ENCODE measurements at regions not wholly inside any gene's neighbourhood (a gene's known extent, or its start where the extent isn't known, plus 50 kb on each side); places are given as distances from the start of the nearest gene placed in this dataset.

GRCh38 chr3:166360720-166361119, 523.5 kb upstream of the BCHE start:
- intact Hi-C loops (cut with micrococcal nuclease), result no loop called here
- TF ChIP-seq CTCF (IDR thresholded peaks at IDR 0.05; ENCODE audit: borderline replicate concordance), result no peak
- no peaks in the 10 kb centered on the region for H3K9me3 ChIP-seq (replicated peaks)
- H3K27me3 ChIP-seq (ENCODE audit: low read depth), result no peaks in the 10 kb centered on the region
- H3K36me3 ChIP-seq, result no peaks in the 10 kb centered on the region
- H3K4me1 ChIP-seq, result no peaks in the 10 kb centered on the region
- no peak overlapping the region for H3K27ac ChIP-seq (replicated peaks)
- no peak overlapping the region for H3K4me3 ChIP-seq
- no peak for DNase-seq

GRCh38 chr3:166351461-166351860, 514.2 kb upstream of the BCHE start:
- DNase-seq, result no peak
- H3K27ac ChIP-seq (replicated peaks), result no peak overlapping the region
- H3K9me3 ChIP-seq (replicated peaks), result peaks cover 63% of the 10 kb centered on the region
- no peak for TF ChIP-seq CTCF (IDR thresholded peaks at IDR 0.05; ENCODE audit: borderline replicate concordance)
- intact Hi-C loops (cut with micrococcal nuclease), result no loop called here
- no peak overlapping the region for H3K4me3 ChIP-seq
- H3K27me3 ChIP-seq (ENCODE audit: low read depth), result no peaks in the 10 kb centered on the region
- no peaks in the 10 kb centered on the region for H3K36me3 ChIP-seq
- H3K4me1 ChIP-seq, result no peaks in the 10 kb centered on the region

GRCh38 chr3:166340604-166341266, 503.5 kb upstream of the BCHE start:
- no peak for TF ChIP-seq CTCF (IDR thresholded peaks at IDR 0.05; ENCODE audit: borderline replicate concordance)
- no peaks in the 10 kb centered on the region for H3K27me3 ChIP-seq (ENCODE audit: low read depth)

GRCh38 chr3:166324401-166324800, 487.2 kb upstream of the BCHE start:
- no peak for DNase-seq
- intact Hi-C loops (cut with micrococcal nuclease), result no loop called here
- no peaks in the 10 kb centered on the region for H3K4me1 ChIP-seq
- H3K36me3 ChIP-seq, result no peaks in the 10 kb centered on the region
- no peak overlapping the region for H3K27ac ChIP-seq (replicated peaks)
- no peak for TF ChIP-seq CTCF (IDR thresholded peaks at IDR 0.05; ENCODE audit: borderline replicate concordance)
- H3K4me3 ChIP-seq, result no peak overlapping the region
- no peaks in the 10 kb centered on the region for H3K9me3 ChIP-seq (replicated peaks)
- no peaks in the 10 kb centered on the region for H3K27me3 ChIP-seq (ENCODE audit: low read depth)

More at GRCh38 chr3:166340604-166341266, 503.5 kb upstream of the BCHE start:
- intact Hi-C loops (cut with micrococcal nuclease), result no loop called here
- Histone ChIP-seq H3K36me3 (no peaks in the 10 kb centered on the region), H3K4me3 (no peak overlapping the region), H3K4me1 (no peaks in the 10 kb centered on the region), H3K9me3 (replicated peaks) (peaks cover 16% of the 10 kb centered on the region), H3K27ac (replicated peaks) (no peak overlapping the region)
- DNase-seq, result no peak

GRCh38 chr3:166322391-166322790, 485.2 kb upstream of the BCHE start:
- no peaks in the 10 kb centered on the region for H3K36me3 ChIP-seq
- H3K4me3 ChIP-seq, result no peak overlapping the region
- no peak for DNase-seq
- no peak overlapping the region for H3K27ac ChIP-seq (replicated peaks)
- TF ChIP-seq CTCF (IDR thresholded peaks at IDR 0.05; ENCODE audit: borderline replicate concordance), result no peak
- intact Hi-C loops (cut with micrococcal nuclease), result no loop called here
- no peaks in the 10 kb centered on the region for H3K27me3 ChIP-seq (ENCODE audit: low read depth)
- H3K4me1 ChIP-seq, result no peaks in the 10 kb centered on the region
- no peaks in the 10 kb centered on the region for H3K9me3 ChIP-seq (replicated peaks)

Measured in left ventricle myocardium inferior (tissue), 1 donor.